Type B pancreatic cell (in vitro differentiated cells): ENCODE measurements at regions not wholly inside any gene's neighbourhood (a gene's known extent, or its start where the extent isn't known, plus 50 kb on each side); places are given as distances from the start of the nearest gene placed in this dataset.

Experiments used
- DNase-seq: peaks from one replicate; pipeline ENCODE4 v3.0.0; 2021; ENCODE audit warnings: mixed read lengths; ENCODE audit not compliant: unreplicated experiment; ENCODE audit errors: extremely low spot score
- H3K27ac Mint-ChIP-seq: 2 replicates; pipeline ENCODE4 v1.8.0; 2021; ENCODE audit warnings: mild to moderate bottlenecking, mixed read lengths
- H3K27me3 Mint-ChIP-seq: 2 replicates; pipeline ENCODE4 v1.8.0; 2021; ENCODE audit warnings: mixed read lengths
- H3K36me3 Mint-ChIP-seq: 2 replicates; pipeline ENCODE4 v1.8.0; 2021; ENCODE audit warnings: mixed read lengths
- H3K4me1 Mint-ChIP-seq: one replicate; pipeline ENCODE4 v1.8.0; 2021; ENCODE audit warnings: mixed read lengths; ENCODE audit not compliant: unreplicated experiment
- H3K4me3 Mint-ChIP-seq: 2 replicates; pipeline ENCODE4 v1.8.0; 2021; ENCODE audit warnings: mild to moderate bottlenecking, mixed read lengths
- H3K9me3 Mint-ChIP-seq: 2 replicates; pipeline ENCODE4 v1.8.0; 2021; ENCODE audit warnings: mixed read lengths
- TF ChIP-seq, protein P1 (sequence below): fragments of 200-600 bp; sonication (generic); conservative IDR thresholded peaks from 2 replicates; pipeline ENCODE4 v1.5.0; 2021; ENCODE audit warnings: antibody characterized with exemption, mild to moderate bottlenecking

- DNase-seq = no peak
- peaks cover 12% of the 10 kb centered on the region for H3K4me1 Mint-ChIP-seq
- H3K27ac Mint-ChIP-seq = peak overlapping the region; percentile 50
- H3K27me3 Mint-ChIP-seq = peaks cover 52% of the 10 kb centered on the region
- no peaks in the 10 kb centered on the region for H3K36me3 Mint-ChIP-seq
- no peaks in the 10 kb centered on the region for H3K9me3 Mint-ChIP-seq
- no peak overlapping the region for H3K4me3 Mint-ChIP-seq
- TF ChIP-seq, protein P1, sequence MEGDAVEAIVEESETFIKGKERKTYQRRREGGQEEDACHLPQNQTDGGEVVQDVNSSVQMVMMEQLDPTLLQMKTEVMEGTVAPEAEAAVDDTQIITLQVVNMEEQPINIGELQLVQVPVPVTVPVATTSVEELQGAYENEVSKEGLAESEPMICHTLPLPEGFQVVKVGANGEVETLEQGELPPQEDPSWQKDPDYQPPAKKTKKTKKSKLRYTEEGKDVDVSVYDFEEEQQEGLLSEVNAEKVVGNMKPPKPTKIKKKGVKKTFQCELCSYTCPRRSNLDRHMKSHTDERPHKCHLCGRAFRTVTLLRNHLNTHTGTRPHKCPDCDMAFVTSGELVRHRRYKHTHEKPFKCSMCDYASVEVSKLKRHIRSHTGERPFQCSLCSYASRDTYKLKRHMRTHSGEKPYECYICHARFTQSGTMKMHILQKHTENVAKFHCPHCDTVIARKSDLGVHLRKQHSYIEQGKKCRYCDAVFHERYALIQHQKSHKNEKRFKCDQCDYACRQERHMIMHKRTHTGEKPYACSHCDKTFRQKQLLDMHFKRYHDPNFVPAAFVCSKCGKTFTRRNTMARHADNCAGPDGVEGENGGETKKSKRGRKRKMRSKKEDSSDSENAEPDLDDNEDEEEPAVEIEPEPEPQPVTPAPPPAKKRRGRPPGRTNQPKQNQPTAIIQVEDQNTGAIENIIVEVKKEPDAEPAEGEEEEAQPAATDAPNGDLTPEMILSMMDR = peak; percentile 43
Measured at GRCh38 chr6:44004625-44005506, 122.4 kb downstream of the MRPL14 start.

GRCh38 chr6:44004136-44004535, 123.1 kb downstream of the MRPL14 start:
- no peaks in the 10 kb centered on the region for H3K9me3 Mint-ChIP-seq
- H3K4me3 Mint-ChIP-seq = peak overlapping the region; percentile 75
- no peak for DNase-seq
- TF ChIP-seq, protein P1 = no peak
- peaks cover 45% of the 10 kb centered on the region for H3K27me3 Mint-ChIP-seq
- H3K27ac Mint-ChIP-seq = peak overlapping the region; percentile 58
- no peaks in the 10 kb centered on the region for H3K36me3 Mint-ChIP-seq
- peaks cover 12% of the 10 kb centered on the region for H3K4me1 Mint-ChIP-seq

- Mint-ChIP-seq H3K27ac (peak overlapping the region; percentile 58), H3K9me3 (no peaks in the 10 kb centered on the region), H3K4me3 (peak overlapping the region; percentile 75), H3K27me3 (peaks cover 48% of the 10 kb centered on the region), H3K36me3 (no peaks in the 10 kb centered on the region), H3K4me1 (peaks cover 17% of the 10 kb centered on the region)
- TF ChIP-seq, protein P1 = no peak
- no peak for DNase-seq
Measured at GRCh38 chr6:44003345-44004061, 123.7 kb downstream of the MRPL14 start.

DNA sequence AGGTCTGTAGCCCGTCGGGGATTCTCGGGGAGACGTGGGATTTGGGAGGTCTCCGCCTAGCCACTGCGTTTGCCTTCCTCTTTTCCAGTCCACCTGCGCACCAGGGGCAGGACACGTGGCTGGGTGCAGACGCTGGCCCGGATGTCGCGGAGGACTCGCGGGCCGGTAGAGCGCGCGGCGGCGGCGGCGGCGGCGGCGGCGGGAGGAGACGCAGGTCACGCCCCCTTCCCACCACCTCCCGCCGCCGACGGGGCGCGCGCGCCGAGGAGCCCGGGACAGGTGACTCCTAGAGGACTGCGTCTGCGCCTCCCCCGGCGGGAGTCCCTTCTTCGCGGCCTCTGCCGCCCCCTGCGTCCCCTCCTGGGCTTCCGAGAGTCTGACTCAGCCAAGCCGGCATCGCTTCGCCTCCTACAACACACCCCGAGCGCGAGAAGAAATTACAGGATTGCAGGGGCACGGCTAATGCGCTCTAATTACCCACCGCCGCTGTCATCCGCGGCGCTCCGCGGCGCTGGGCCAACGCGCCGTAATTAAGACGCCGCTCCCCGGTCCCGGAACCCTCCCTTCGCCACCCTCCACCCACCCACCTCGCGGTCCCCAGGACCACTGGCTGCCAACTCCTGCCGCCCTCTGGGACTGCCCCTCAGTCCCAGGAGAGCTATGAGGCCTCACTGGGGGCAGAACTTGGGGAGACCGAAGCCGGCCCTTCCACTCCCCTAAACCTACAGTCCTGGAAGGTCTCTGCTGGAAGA, 124.5 kb downstream of the MRPL14 start:
- no peaks in the 10 kb centered on the region for H3K36me3 Mint-ChIP-seq
- H3K4me1 Mint-ChIP-seq = peaks cover 17% of the 10 kb centered on the region
- peaks cover 48% of the 10 kb centered on the region for H3K27me3 Mint-ChIP-seq
- H3K9me3 Mint-ChIP-seq = no peaks in the 10 kb centered on the region
- no peak for DNase-seq
- peak overlapping the region; percentile 75 for H3K4me3 Mint-ChIP-seq
- TF ChIP-seq, protein P1 = peak; percentile 25
- H3K27ac Mint-ChIP-seq = no peak overlapping the region

- no peaks in the 10 kb centered on the region for H3K36me3 Mint-ChIP-seq
Measured at GRCh38 chr6:44002067-44002592, 125.1 kb downstream of the MRPL14 start.

More at GRCh38 chr6:44002067-44002592, 125.1 kb downstream of the MRPL14 start:
- DNase-seq = no peak
- peaks cover 17% of the 10 kb centered on the region for H3K4me1 Mint-ChIP-seq
- no peak overlapping the region for H3K27ac Mint-ChIP-seq
- peaks cover 42% of the 10 kb centered on the region for H3K27me3 Mint-ChIP-seq
- H3K9me3 Mint-ChIP-seq = no peaks in the 10 kb centered on the region
- TF ChIP-seq, protein P1 = no peak
- H3K4me3 Mint-ChIP-seq = peak overlapping the region; percentile 69
